ENCODE measurements at regions not wholly inside any gene's neighbourhood (a gene's known extent, or its start where the extent isn't known, plus 50 kb on each side); places are given as distances from the start of the nearest gene placed in this dataset.

- no peak overlapping the region for H3K4me3 ChIP-seq
- no peaks in the 10 kb centered on the region for H3K4me1 ChIP-seq (replicated peaks in 1 of 2; ENCODE audit: control insufficient read depth in 2 of 2, insufficient read depth in 2 of 2, low read length in 2 of 2)
- no peaks in the 10 kb centered on the region for H4K20me1 ChIP-seq (replicated peaks; ENCODE audit: control insufficient read depth, insufficient read depth, low read length)
- in situ Hi-C loops (cut with MboI) (no loop called here), intact Hi-C loops (cut with micrococcal nuclease) (no loop called here)
- H3K27ac ChIP-seq (ENCODE audit: extremely low read depth, low read depth, low read length) = no peak overlapping the region
- H3K36me3 ChIP-seq (ENCODE audit: control insufficient read depth, insufficient read depth, low read length) = no peaks in the 10 kb centered on the region
- ATAC-seq = no peak
- peaks cover 2 to 4% of the 10 kb centered on the region in 2 experiments; a peak in 3 of 5 replicates for H3K27me3 ChIP-seq (ENCODE audit: control insufficient read depth in 2 of 2, insufficient read depth in 2 of 2, low read length in 2 of 2)
- no peak overlapping the region for H3K9ac ChIP-seq (ENCODE audit: insufficient read depth in 1 of 2, low read depth in 2 of 2, low read length in 2 of 2)
- TF ChIP-seq MBD2 (IDR thresholded peaks at IDR 0.05; ENCODE audit: borderline replicate concordance, low read depth) (no peak), HNRNPL (IDR thresholded peaks at IDR 0.05; ENCODE audit: low read depth, low read length) (no peak), JUND (IDR thresholded peaks at IDR 0.05; ENCODE audit: borderline replicate concordance, low read depth, low read length) (no peak), JUND (tag; IDR thresholded peaks at IDR 0.05; ENCODE audit: borderline replicate concordance, low read depth, low read length) (no peak), TEAD2 (tag; IDR thresholded peaks at IDR 0.05) (no peak), NR2C2 (CRISPR knock-in tag; IDR thresholded peaks at IDR 0.05) (no peak), NR2C2 (tag; IDR thresholded peaks at IDR 0.05) (no peak), C11orf30 (IDR thresholded peaks at IDR 0.05; ENCODE audit: low read depth) (no peak), TEAD4 (IDR thresholded peaks at IDR 0.05; ENCODE audit: low read length) (no peak), TEAD4 (CRISPR knock-in tag; IDR thresholded peaks at IDR 0.05; ENCODE audit: borderline replicate concordance) (no peak), E2F8 (IDR thresholded peaks at IDR 0.05; ENCODE audit: low read depth, partially characterized antibody) (no peak), POLR2AphosphoS2 (IDR thresholded peaks at IDR 0.05; ENCODE audit: low read length) (no peak), POLR3G (IDR thresholded peaks at IDR 0.05; ENCODE audit: extremely low read depth, insufficient read length, insufficient replicate concordance) (no peak), SAP30 (IDR thresholded peaks at IDR 0.05; ENCODE audit: borderline replicate concordance, insufficient read depth, low read depth, low read length, poor library complexity, severe bottlenecking) (no peak), RFX7 (CRISPR knock-in tag; IDR thresholded peaks at IDR 0.05) (no peak)
- TF ChIP-seq, protein P1, sequence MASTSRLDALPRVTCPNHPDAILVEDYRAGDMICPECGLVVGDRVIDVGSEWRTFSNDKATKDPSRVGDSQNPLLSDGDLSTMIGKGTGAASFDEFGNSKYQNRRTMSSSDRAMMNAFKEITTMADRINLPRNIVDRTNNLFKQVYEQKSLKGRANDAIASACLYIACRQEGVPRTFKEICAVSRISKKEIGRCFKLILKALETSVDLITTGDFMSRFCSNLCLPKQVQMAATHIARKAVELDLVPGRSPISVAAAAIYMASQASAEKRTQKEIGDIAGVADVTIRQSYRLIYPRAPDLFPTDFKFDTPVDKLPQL (IDR thresholded peaks at IDR 0.05; ENCODE audit: extremely low read depth, insufficient read length) = no peak
- no peak for DNase-seq (ENCODE audit: extremely low read depth in 1 of 4, low spot score in 3 of 4)
- ChIA-PET POLR2A (no interaction called here), CTCF (ENCODE audit: low intra/inter-chr PET ratio) (no interaction called here)
- no peak overlapping the region for H3K4me2 ChIP-seq (ENCODE audit: insufficient read depth, low read length)
- H3K79me2 ChIP-seq (ENCODE audit: control insufficient read depth, insufficient read depth, low read length) = no peaks in the 10 kb centered on the region
- H3K9me1 ChIP-seq (ENCODE audit: control insufficient read depth, insufficient read depth, low read length) = no peaks in the 10 kb centered on the region
- 0 out of 2 replicates have a peak, but pooled peaks cover 2% of the 10 kb centered on the region for H3K9me3 ChIP-seq (replicated peaks; ENCODE audit: control insufficient read depth, insufficient read depth, low read depth, low read length)
- 42% methylated on average over 1 of the region's 1 CpG for WGBS (ENCODE audit: insufficient coverage, low coverage, missing lambda C conversion rate)
- peak; percentile 40 for FAIRE-seq
- no peak overlapping the region for H2AFZ ChIP-seq (ENCODE audit: low read depth, low read length)
- no TSS peak for BruUV-seq (replicated peaks)
Measured at GRCh38 chr21:38729291-38729690, 76.4 kb upstream of the ETS2 start.
